ENCODE measurements at regions not wholly inside any gene's neighbourhood (a gene's known extent, or its start where the extent isn't known, plus 50 kb on each side); places are given as distances from the start of the nearest gene placed in this dataset.

GRCh38 chr1:115173151-115173550 lies 83.8 kb upstream of the TSPAN2 start:
- TF ChIP-seq, protein P1, sequence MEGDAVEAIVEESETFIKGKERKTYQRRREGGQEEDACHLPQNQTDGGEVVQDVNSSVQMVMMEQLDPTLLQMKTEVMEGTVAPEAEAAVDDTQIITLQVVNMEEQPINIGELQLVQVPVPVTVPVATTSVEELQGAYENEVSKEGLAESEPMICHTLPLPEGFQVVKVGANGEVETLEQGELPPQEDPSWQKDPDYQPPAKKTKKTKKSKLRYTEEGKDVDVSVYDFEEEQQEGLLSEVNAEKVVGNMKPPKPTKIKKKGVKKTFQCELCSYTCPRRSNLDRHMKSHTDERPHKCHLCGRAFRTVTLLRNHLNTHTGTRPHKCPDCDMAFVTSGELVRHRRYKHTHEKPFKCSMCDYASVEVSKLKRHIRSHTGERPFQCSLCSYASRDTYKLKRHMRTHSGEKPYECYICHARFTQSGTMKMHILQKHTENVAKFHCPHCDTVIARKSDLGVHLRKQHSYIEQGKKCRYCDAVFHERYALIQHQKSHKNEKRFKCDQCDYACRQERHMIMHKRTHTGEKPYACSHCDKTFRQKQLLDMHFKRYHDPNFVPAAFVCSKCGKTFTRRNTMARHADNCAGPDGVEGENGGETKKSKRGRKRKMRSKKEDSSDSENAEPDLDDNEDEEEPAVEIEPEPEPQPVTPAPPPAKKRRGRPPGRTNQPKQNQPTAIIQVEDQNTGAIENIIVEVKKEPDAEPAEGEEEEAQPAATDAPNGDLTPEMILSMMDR (conservative IDR thresholded peaks at IDR 0.05; ENCODE audit: low read length): no peak
- TF ChIP-seq EZH2phosphoT487 (IDR thresholded peaks at IDR 0.05; ENCODE audit: borderline replicate concordance, low read depth, low read length): no peak

Data from OCI-LY7 (cell line).